B cell (primary cell): ENCODE measurements at regions not wholly inside any gene's neighbourhood (a gene's known extent, or its start where the extent isn't known, plus 50 kb on each side); places are given as distances from the start of the nearest gene placed in this dataset.

Experiments used
- ATAC-seq: fragments of 200-7000 bp; cut with Tn5 transposase; one replicate; pipeline ENCODE4 v1.10.0; 2021; ENCODE audit warnings: low read depth, mild to moderate bottlenecking, moderate number of reproducible peaks, moderate library complexity
- CTCF ChIA-PET: fragments of 350-600 bp; sonication (Branson Sonifier 250); formaldehyde crosslinking; loops from one replicate; lab custom pipeline; 2021; ENCODE audit warnings: antibody characterized with exemption, inconsistent platforms; lab: Charles Lee
- POLR2A ChIA-PET: fragments of 350-600 bp; sonication (Branson Sonifier 250); formaldehyde crosslinking; loops from one replicate; lab custom pipeline; 2021; ENCODE audit warnings: antibody characterized with exemption; lab: Charles Lee
- DNase-seq: peaks from one replicate; pipeline ENCODE4 v3.0.0; 2013
- H2AFZ ChIP-seq: 2 replicates; pipeline ENCODE4 v1.6.1; 2012; ENCODE audit warnings: mild to moderate bottlenecking, low read depth, low read length; ENCODE audit not compliant: insufficient read depth, poor library complexity, severe bottlenecking
- H3K27ac ChIP-seq, 2 donors: 1 replicate in 1 of 2; 2 replicates in 1 of 2; pipeline ENCODE4 v1.5.1; 2012 to 2013; ENCODE audit warnings: low read length in 2 of 2, mild to moderate bottlenecking in 2 of 2, moderate library complexity in 1 of 2
- H3K27me3 ChIP-seq, 4 experiments: fragments of 200-600 bp in 1 of 4; sonication (generic) in 1 of 4; replicated peaks in 1 of 4; 1 replicate in 2 of 4; 2 replicates in 2 of 4; pipeline versions ENCODE4 v1.6.1 to v1.7.0; 2013 to 2016; ENCODE audit warnings: low read length in 3 of 4, mild to moderate bottlenecking in 2 of 4, mixed read lengths in 1 of 4, moderate library complexity in 1 of 4; ENCODE audit not compliant: insufficient read depth in 4 of 4, control insufficient read depth in 3 of 4; ENCODE audit errors: control extremely low read depth in 1 of 4
- H3K36me3 ChIP-seq, 2 experiments: replicated peaks in 1 of 2; 1 replicate in 1 of 2; 2 replicates in 1 of 2; pipeline versions ENCODE4 v1.6.1 to v1.7.1; 2013; ENCODE audit warnings: low read length in 1 of 2; ENCODE audit not compliant: insufficient read depth in 2 of 2, control insufficient read depth in 1 of 2; ENCODE audit errors: control extremely low read depth in 1 of 2, extremely low read depth in 1 of 2
- H3K4me1 ChIP-seq, 2 donors: fragments of 200-600 bp in 1 of 2; sonication (generic) in 1 of 2; 1 replicate in 1 of 2; 2 replicates in 1 of 2; pipeline versions ENCODE4 v1.5.1 to v1.6.1; 2013 to 2017; ENCODE audit warnings: low read length in 2 of 2; ENCODE audit not compliant: control insufficient read depth in 2 of 2, insufficient read depth in 2 of 2
- H3K4me2 ChIP-seq: replicated peaks from 2 replicates; pipeline ENCODE3; 2012; ENCODE audit warnings: mild to moderate bottlenecking, low read depth, low read length; ENCODE audit not compliant: poor library complexity, severe bottlenecking
- H3K4me3 ChIP-seq, 5 experiments: fragments of 200-600 bp in 1 of 5; sonication (generic) in 1 of 5; 1 replicate in 3 of 5; 2 replicates in 2 of 5; pipeline versions ENCODE4 v1.5.1 to v1.7.0; 2011 to 2016; ENCODE audit warnings: low read length in 4 of 5, mild to moderate bottlenecking in 4 of 5, low read depth in 2 of 5, control low read depth in 1 of 5, moderate library complexity in 1 of 5; ENCODE audit not compliant: insufficient read depth in 1 of 5; ENCODE audit errors: control extremely low read depth in 1 of 5, extremely low read depth in 1 of 5
- H3K79me2 ChIP-seq: fragments of 200-600 bp; sonication (generic); one replicate; pipeline ENCODE4 v1.6.0; 2016; ENCODE audit warnings: low read length; ENCODE audit not compliant: control insufficient read depth, insufficient read depth
- H3K9ac ChIP-seq: fragments of 200-600 bp; sonication (generic); 2 replicates; pipeline ENCODE4 v1.6.1; 2017; ENCODE audit warnings: mild to moderate bottlenecking, low read length, moderate library complexity
- H3K9me3 ChIP-seq, 3 donors: one replicate each; pipeline versions ENCODE4 v1.6.1 to v1.7.1; 2013; ENCODE audit warnings: low read length in 2 of 3; ENCODE audit not compliant: control insufficient read depth in 2 of 3, insufficient read depth in 1 of 3; ENCODE audit errors: control extremely low read depth in 1 of 3
- H4K20me1 ChIP-seq: 2 replicates; pipeline ENCODE4 v1.6.0; 2012; ENCODE audit warnings: mild to moderate bottlenecking, low read length; ENCODE audit not compliant: insufficient read depth, control insufficient read depth, poor library complexity, severe bottlenecking
- H3K27ac Mint-ChIP-seq: one replicate; pipeline ENCODE4 v1.8.0; 2021; ENCODE audit warnings: mixed read lengths
- H3K27me3 Mint-ChIP-seq: one replicate; pipeline ENCODE4 v1.8.0; 2021; ENCODE audit warnings: mixed read lengths
- H3K4me1 Mint-ChIP-seq: one replicate; pipeline ENCODE4 v1.8.0; 2021; ENCODE audit warnings: mixed read lengths
- H3K4me3 Mint-ChIP-seq: one replicate; pipeline ENCODE4 v1.8.0; 2021; ENCODE audit warnings: mixed read lengths
- H3K9me3 Mint-ChIP-seq: one replicate; pipeline ENCODE4 v1.8.0; 2022; ENCODE audit warnings: mixed read lengths; ENCODE audit not compliant: insufficient read depth
- CTCF ChIP-seq: fragments of 200-600 bp; IDR thresholded peaks from one replicate; pipeline ENCODE4 v1.8.0; 2022; ENCODE audit warnings: antibody characterized with exemption, mild to moderate bottlenecking
- EZH2 ChIP-seq: IDR thresholded peaks from 2 replicates; pipeline ENCODE4 v1.6.1; 2012; ENCODE audit warnings: borderline replicate concordance, low read depth, mild to moderate bottlenecking, moderate library complexity, low read length; ENCODE audit not compliant: insufficient read depth, poor library complexity, severe bottlenecking
- WGBS: methylation state at CpG from one replicate; pipeline ENCODE4 v1.1.5; 2013; ENCODE audit warnings: missing lambda C conversion rate; ENCODE audit not compliant: insufficient coverage; 5-methylcytosine and 5-hydroxymethylcytosine counted together
- intact Hi-C: fragments of 100-400 bp; cut with micrococcal nuclease; formaldehyde crosslinking; loops from one replicate; pipeline ENCODE4 v1.10.0; 2022

DNA sequence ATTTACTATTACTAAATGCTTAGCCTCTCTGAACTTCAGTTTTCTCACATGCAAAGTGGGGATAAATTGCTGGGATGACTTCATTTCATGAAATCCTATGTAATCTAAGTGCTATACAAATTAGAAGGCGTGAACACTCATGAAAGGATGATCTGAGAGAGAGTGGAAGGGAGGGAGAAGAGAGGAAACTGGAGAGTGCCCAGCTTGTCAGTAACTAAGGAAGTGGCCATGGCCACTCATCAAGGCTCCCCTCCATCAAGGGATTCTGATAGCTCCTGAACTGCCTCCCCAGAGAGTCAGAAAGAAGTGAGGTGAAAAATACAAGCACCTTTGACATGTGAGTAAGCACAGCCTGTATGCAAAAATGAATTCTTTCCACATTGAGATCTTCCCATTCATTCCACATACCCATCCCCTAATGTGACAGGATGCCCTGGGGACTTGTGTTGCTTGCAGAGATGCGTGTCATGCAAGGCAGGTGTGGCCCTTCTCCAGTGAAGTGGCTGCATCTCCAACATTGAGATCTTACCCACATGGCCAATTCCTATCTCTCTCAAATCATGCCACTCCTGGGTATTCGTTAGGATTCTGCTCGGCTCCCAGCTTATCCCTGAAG is 76.5 kb upstream of the ITPRID1 start:
- H3K9me3 ChIP-seq = no peaks in the 10 kb centered on the region
- H2AFZ ChIP-seq = no peak overlapping the region
- ATAC-seq = no peak
- no peak overlapping the region for H3K9ac ChIP-seq
- H3K27ac ChIP-seq = no peak overlapping the region
- H3K4me2 ChIP-seq = no peak overlapping the region
- WGBS = 72% methylated on average over 3 of the region's 4 CpGs
- no peak overlapping the region for H3K4me3 Mint-ChIP-seq
- no peak overlapping the region for H3K4me3 ChIP-seq
- no peaks in the 10 kb centered on the region for H3K4me1 ChIP-seq
- H3K79me2 ChIP-seq = no peaks in the 10 kb centered on the region
- DNase-seq = no peak
- no peaks in the 10 kb centered on the region for H3K36me3 ChIP-seq
- TF ChIP-seq CTCF (no peak), EZH2 (no peak)
- ChIA-PET POLR2A (no interaction called here), CTCF (no interaction called here)
- peaks cover 16% of the 10 kb centered on the region for H3K27me3 Mint-ChIP-seq
- H4K20me1 ChIP-seq = no peaks in the 10 kb centered on the region
- H3K27ac Mint-ChIP-seq = no peak overlapping the region
- H3K4me1 Mint-ChIP-seq = no peaks in the 10 kb centered on the region
- intact Hi-C loops = no loop called here
- no peaks in the 10 kb centered on the region for H3K9me3 Mint-ChIP-seq
- H3K27me3 ChIP-seq = no peaks in the 10 kb centered on the region

DNA sequence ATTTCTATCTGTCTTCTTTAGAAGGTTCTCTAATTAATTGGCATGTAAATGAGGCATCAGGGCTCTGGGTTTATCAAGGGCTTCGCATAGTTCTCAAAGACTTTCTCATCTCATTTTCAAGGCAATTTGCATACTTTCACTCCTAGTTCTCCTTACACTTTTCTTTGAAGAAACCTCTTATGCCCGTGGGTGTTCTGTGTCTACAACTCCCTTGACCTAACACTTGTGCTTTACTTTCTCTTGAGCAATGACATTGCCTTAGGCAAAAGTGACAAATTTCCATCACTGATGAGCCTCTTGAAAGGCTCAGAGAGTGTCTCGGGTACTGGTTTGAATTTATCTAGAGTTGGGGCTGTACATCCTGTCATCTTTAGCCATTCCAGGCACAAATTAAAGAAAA is 74.7 kb upstream of the ITPRID1 start:
- H3K4me3 Mint-ChIP-seq = no peak overlapping the region

More for the DNA sequence above, 74.7 kb upstream of the ITPRID1 start:
- intact Hi-C loops = no loop called here
- H3K4me1 ChIP-seq = no peaks in the 10 kb centered on the region
- H3K4me1 Mint-ChIP-seq = no peaks in the 10 kb centered on the region
- ChIA-PET POLR2A (no interaction called here), CTCF (no interaction called here)
- no peaks in the 10 kb centered on the region for H3K9me3 Mint-ChIP-seq
- H3K36me3 ChIP-seq = no peaks in the 10 kb centered on the region
- TF ChIP-seq EZH2 (no peak), CTCF (no peak)
- no peak overlapping the region for H3K27ac Mint-ChIP-seq
- H3K9ac ChIP-seq = no peak overlapping the region
- H3K79me2 ChIP-seq = no peaks in the 10 kb centered on the region
- no peaks in the 10 kb centered on the region for H3K9me3 ChIP-seq
- H3K4me3 ChIP-seq = no peak overlapping the region
- ATAC-seq (no peak), DNase-seq (no peak)
- H3K4me2 ChIP-seq = no peak overlapping the region
- H2AFZ ChIP-seq = no peak overlapping the region
- no peak overlapping the region for H3K27ac ChIP-seq
- H3K27me3 ChIP-seq = no peaks in the 10 kb centered on the region
- H3K27me3 Mint-ChIP-seq = peaks cover 13% of the 10 kb centered on the region
- no peaks in the 10 kb centered on the region for H4K20me1 ChIP-seq
- WGBS = no CpG with 5 or more reads among the region's 3 CpGs
